ENCODE measurements at regions not wholly inside any gene's neighbourhood (a gene's known extent, or its start where the extent isn't known, plus 50 kb on each side); places are given as distances from the start of the nearest gene placed in this dataset.

DNA sequence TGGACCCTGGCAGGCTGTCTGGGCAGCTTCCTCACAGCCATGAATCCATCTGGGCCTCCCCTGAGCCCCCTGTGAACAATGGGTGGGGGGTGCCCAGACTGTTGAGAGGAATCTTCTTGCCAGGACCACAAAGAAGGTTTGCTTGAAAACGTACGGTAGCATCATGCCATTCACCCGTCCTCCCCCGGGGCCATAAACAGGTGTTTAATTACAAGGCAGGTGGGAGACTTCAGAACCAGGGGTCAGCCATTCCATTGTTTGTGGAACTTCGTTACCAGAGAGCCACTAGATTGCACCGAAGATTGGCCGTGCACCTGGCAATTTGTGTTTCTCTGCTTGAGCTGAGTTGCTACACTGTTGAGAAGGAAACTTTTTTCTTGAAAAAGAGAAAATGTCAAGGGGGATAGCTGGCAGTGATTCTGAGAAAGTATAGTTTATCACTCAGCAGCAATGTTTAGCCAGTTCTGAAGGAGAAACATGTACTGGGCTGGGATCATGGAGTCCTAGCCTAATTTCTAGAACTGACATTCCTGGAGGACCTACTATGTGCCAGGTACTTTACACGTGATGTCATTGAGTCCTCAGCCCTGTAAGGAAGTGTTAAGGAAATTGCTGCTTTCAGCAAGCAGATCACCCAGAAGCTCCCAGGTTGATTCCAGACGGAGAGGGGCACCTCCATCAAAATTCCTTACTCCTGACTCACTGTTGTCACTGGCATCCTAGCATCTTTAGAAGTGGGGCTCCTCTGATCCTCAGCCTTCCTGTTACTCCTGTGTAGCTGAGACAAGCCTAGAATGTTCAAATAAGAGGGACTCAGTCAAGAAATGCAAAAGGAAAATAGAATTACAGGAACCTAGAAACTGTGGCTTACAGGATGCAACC, 103.8 kb upstream of the UBE2E1 start:
- no peak for DNase-seq
- 78% methylated on average over 9 of the region's 9 CpGs for WGBS (ENCODE audit: insufficient coverage)
- H3K27me3 ChIP-seq (ENCODE audit: control insufficient read depth, insufficient read depth, low read length), result no peaks in the 10 kb centered on the region
- H3K9me3 ChIP-seq (ENCODE audit: control insufficient read depth, insufficient read depth, low read length), result no peaks in the 10 kb centered on the region
- H3K27ac ChIP-seq (ENCODE audit: low read length), result no peak overlapping the region
- no peaks in the 10 kb centered on the region for H3K27me3 Mint-ChIP-seq (ENCODE audit: low read depth in 2 of 2)
- TF ChIP-seq, protein P1, sequence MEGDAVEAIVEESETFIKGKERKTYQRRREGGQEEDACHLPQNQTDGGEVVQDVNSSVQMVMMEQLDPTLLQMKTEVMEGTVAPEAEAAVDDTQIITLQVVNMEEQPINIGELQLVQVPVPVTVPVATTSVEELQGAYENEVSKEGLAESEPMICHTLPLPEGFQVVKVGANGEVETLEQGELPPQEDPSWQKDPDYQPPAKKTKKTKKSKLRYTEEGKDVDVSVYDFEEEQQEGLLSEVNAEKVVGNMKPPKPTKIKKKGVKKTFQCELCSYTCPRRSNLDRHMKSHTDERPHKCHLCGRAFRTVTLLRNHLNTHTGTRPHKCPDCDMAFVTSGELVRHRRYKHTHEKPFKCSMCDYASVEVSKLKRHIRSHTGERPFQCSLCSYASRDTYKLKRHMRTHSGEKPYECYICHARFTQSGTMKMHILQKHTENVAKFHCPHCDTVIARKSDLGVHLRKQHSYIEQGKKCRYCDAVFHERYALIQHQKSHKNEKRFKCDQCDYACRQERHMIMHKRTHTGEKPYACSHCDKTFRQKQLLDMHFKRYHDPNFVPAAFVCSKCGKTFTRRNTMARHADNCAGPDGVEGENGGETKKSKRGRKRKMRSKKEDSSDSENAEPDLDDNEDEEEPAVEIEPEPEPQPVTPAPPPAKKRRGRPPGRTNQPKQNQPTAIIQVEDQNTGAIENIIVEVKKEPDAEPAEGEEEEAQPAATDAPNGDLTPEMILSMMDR (IDR thresholded peaks at IDR 0.05), result no peak
- no peaks in the 10 kb centered on the region for H3K36me3 ChIP-seq (ENCODE audit: control insufficient read depth, insufficient read depth, low read length)
- intact Hi-C loops (cut with micrococcal nuclease), result no loop called here
- H3K9me3 Mint-ChIP-seq, result no peaks in the 10 kb centered on the region
- H3K4me3 ChIP-seq (ENCODE audit: low read length), result no peak overlapping the region
- no peaks in the 10 kb centered on the region for H3K4me1 ChIP-seq (ENCODE audit: control insufficient read depth, insufficient read depth, low read length)
- H3K27ac Mint-ChIP-seq, result no peak overlapping the region
- no peak for ATAC-seq
- H3K4me1 Mint-ChIP-seq, result peaks cover 11% of the 10 kb centered on the region in 2 donors
- H3K36me3 Mint-ChIP-seq, result no peaks in the 10 kb centered on the region
- no peak overlapping the region for H3K4me3 Mint-ChIP-seq

DNA sequence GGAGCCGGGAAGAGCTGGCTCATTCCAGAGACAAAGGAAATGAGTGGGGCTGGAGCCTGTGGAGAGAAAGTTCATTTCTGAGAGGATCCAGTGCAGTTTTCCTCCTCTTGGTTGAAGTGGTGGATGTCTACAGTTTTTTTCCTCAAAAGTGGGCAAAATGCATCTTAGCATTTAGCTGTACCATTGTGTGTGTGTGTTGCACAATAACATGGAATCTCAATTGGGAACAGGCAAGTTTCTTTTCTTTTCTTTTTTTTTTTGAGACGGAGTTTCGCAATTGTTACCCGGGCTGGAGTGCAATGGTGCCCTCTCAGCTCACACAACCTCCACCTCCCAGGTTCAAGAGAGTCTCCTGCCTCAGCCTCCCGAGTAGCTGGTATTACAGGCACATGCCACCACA, 101.5 kb upstream of the UBE2E1 start:
- no peaks in the 10 kb centered on the region for H3K36me3 ChIP-seq (ENCODE audit: control insufficient read depth, insufficient read depth, low read length)
- intact Hi-C loops (cut with micrococcal nuclease), result no loop called here
- DNase-seq (no peak), ATAC-seq (no peak)
- Mint-ChIP-seq H3K4me3 (no peak overlapping the region), H3K9me3 (no peaks in the 10 kb centered on the region), H3K27ac (no peak overlapping the region), H3K27me3 (ENCODE audit: low read depth in 2 of 2) (no peaks in the 10 kb centered on the region), H3K4me1 (peaks cover 11% of the 10 kb centered on the region in 2 donors), H3K36me3 (no peaks in the 10 kb centered on the region)
- no peak overlapping the region for H3K27ac ChIP-seq (ENCODE audit: low read length)
- H3K27me3 ChIP-seq (ENCODE audit: control insufficient read depth, insufficient read depth, low read length), result no peaks in the 10 kb centered on the region
- 85% methylated on average over 4 of the region's 5 CpGs for WGBS (ENCODE audit: insufficient coverage)
- no peaks in the 10 kb centered on the region for H3K4me1 ChIP-seq (ENCODE audit: control insufficient read depth, insufficient read depth, low read length)
- H3K4me3 ChIP-seq (ENCODE audit: low read length), result no peak overlapping the region
- H3K9me3 ChIP-seq (ENCODE audit: control insufficient read depth, insufficient read depth, low read length), result no peaks in the 10 kb centered on the region
- TF ChIP-seq, protein P1 (IDR thresholded peaks at IDR 0.05), result no peak

DNA sequence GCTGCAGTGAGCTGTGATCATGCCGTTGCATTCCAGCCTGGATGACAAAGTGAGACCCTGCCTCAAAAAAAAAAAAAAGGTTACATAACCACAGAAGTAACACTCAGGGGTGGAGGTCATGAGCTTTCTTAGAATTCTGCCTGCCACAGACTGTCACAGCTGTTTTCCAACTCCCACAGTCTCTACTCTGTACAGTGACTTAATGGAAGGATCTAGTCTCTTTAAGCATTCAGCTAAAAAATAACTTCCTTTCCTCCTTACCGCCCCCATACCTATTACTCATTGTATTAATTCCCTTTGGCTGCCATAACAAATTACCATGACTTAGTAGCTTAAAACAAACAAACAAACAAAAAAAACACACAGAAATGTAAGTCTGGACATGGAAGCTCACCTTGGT, 99.6 kb upstream of the UBE2E1 start:
- TF ChIP-seq, protein P1 (IDR thresholded peaks at IDR 0.05), result no peak
- intact Hi-C loops (cut with micrococcal nuclease), result no loop called here
- Histone ChIP-seq H3K36me3 (ENCODE audit: control insufficient read depth, insufficient read depth, low read length) (no peaks in the 10 kb centered on the region), H3K27me3 (ENCODE audit: control insufficient read depth, insufficient read depth, low read length) (no peaks in the 10 kb centered on the region), H3K4me1 (ENCODE audit: control insufficient read depth, insufficient read depth, low read length) (peaks cover 8% of the 10 kb centered on the region), H3K4me3 (ENCODE audit: low read length) (no peak overlapping the region), H3K9me3 (ENCODE audit: control insufficient read depth, insufficient read depth, low read length) (no peaks in the 10 kb centered on the region), H3K27ac (ENCODE audit: low read length) (no peak overlapping the region)
- H3K27ac Mint-ChIP-seq, result no peak overlapping the region
- DNase-seq (no peak), ATAC-seq (no peak)
- WGBS (ENCODE audit: insufficient coverage), result 41% methylated on average over 2 of the region's 2 CpGs
- H3K36me3 Mint-ChIP-seq, result no peaks in the 10 kb centered on the region
- H3K9me3 Mint-ChIP-seq, result no peaks in the 10 kb centered on the region
- no peak overlapping the region for H3K4me3 Mint-ChIP-seq
- H3K4me1 Mint-ChIP-seq, result peaks cover 24 to 26% of the 10 kb centered on the region in 2 donors
- no peaks in the 10 kb centered on the region for H3K27me3 Mint-ChIP-seq (ENCODE audit: low read depth in 2 of 2)

DNA sequence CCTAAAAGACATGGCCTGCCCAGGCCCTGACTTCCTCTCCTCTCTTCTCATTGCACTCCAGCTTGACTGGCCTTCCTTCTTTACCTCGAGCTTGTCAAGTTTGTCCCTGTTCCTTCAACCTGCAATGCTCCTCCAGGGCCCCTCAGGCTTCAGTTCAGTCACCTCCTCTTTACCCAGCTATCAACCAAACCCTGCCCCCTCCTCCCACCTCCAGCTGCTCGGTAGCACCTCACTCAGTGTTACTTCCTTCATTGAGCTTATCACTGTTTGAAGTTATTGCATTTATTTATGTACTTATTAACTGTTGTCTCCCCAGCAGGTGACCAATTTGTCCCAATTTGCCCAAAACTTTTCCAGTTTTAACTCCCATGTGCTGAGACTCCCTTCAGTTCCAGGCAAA, 95.8 kb upstream of the UBE2E1 start:
- Mint-ChIP-seq H3K36me3 (no peaks in the 10 kb centered on the region), H3K4me3 (peak overlapping the region; percentile 35), H3K9me3 (no peaks in the 10 kb centered on the region), H3K27ac (no peak overlapping the region), H3K4me1 (peaks cover 34 to 37% of the 10 kb centered on the region in 2 donors), H3K27me3 (ENCODE audit: low read depth in 2 of 2) (no peaks in the 10 kb centered on the region)
- DNase-seq, result no peak
- H3K4me1 ChIP-seq (ENCODE audit: control insufficient read depth, insufficient read depth, low read length), result peaks cover 8% of the 10 kb centered on the region
- WGBS (ENCODE audit: insufficient coverage), result 13% methylated on average over 1 of the region's 2 CpGs
- H3K27ac ChIP-seq (ENCODE audit: low read length), result no peak overlapping the region
- TF ChIP-seq, protein P1 (IDR thresholded peaks at IDR 0.05), result no peak
- intact Hi-C loops (cut with micrococcal nuclease), result no loop called here
- no peaks in the 10 kb centered on the region for H3K36me3 ChIP-seq (ENCODE audit: control insufficient read depth, insufficient read depth, low read length)
- no peak overlapping the region for H3K4me3 ChIP-seq (ENCODE audit: low read length)
- no peaks in the 10 kb centered on the region for H3K9me3 ChIP-seq (ENCODE audit: control insufficient read depth, insufficient read depth, low read length)
- no peaks in the 10 kb centered on the region for H3K27me3 ChIP-seq (ENCODE audit: control insufficient read depth, insufficient read depth, low read length)
- ATAC-seq, result peak; percentile 68 to 98 (median 82)

Data from natural killer cell (primary cell).